Fibroblast of lung (primary cell): ENCODE measurements at regions not wholly inside any gene's neighbourhood (a gene's known extent, or its start where the extent isn't known, plus 50 kb on each side); places are given as distances from the start of the nearest gene placed in this dataset.

Experiments used
- DNase-seq, 2 donors: peaks; one replicate each; pipeline versions ENCODE4 v3.0.0 to v3.0.0-alpha.2; 2010; ENCODE audit warnings: low read depth in 2 of 2
- H2AFZ ChIP-seq: 2 replicates; pipeline ENCODE4 v1.5.1; 2012; ENCODE audit warnings: low read length, control low read depth, inconsistent platforms
- H3K27ac ChIP-seq: 2 replicates; pipeline ENCODE4 v1.5.1; 2011; ENCODE audit warnings: low read length, control low read depth; ENCODE audit not compliant: insufficient read depth
- H3K27me3 ChIP-seq: 2 replicates; pipeline ENCODE4 v1.5.1; 2011; ENCODE audit warnings: mild to moderate bottlenecking, low read length; ENCODE audit not compliant: control insufficient read depth, insufficient read depth
- H3K36me3 ChIP-seq: 2 replicates; pipeline ENCODE4 v1.5.1; 2011; ENCODE audit warnings: low read length; ENCODE audit not compliant: control insufficient read depth, insufficient read depth
- H3K4me1 ChIP-seq: 2 replicates; pipeline ENCODE4 v1.5.1; 2011; ENCODE audit warnings: low read length; ENCODE audit not compliant: control insufficient read depth, insufficient read depth; ENCODE audit errors: extremely low read depth
- H3K4me2 ChIP-seq: 2 replicates; pipeline ENCODE4 v1.5.1; 2011; ENCODE audit warnings: low read length, control low read depth; ENCODE audit not compliant: insufficient read depth; ENCODE audit errors: extremely low read depth
- H3K4me3 ChIP-seq, 4 experiments: fragments of 200-600 bp in 1 of 4; sonication (generic) in 1 of 4; replicated peaks in 1 of 4; 2 replicates each; pipeline ENCODE4 v1.5.1; 2011 to 2016; ENCODE audit warnings: low read length in 4 of 4, low read depth in 3 of 4, mild to moderate bottlenecking in 3 of 4, control low read depth in 2 of 4, inconsistent platforms in 1 of 4, mixed read lengths in 1 of 4; ENCODE audit not compliant: insufficient read depth in 1 of 4; ENCODE audit errors: control extremely low read depth in 1 of 4
- H3K79me2 ChIP-seq: 2 replicates; pipeline ENCODE4 v1.5.1; 2012; ENCODE audit warnings: mild to moderate bottlenecking, low read length, inconsistent platforms; ENCODE audit not compliant: control insufficient read depth, insufficient read depth
- H3K9ac ChIP-seq: 2 replicates; pipeline ENCODE4 v1.5.1; 2011; ENCODE audit warnings: mild to moderate bottlenecking, low read length, control low read depth; ENCODE audit not compliant: insufficient read depth
- H3K9me3 ChIP-seq: 2 replicates; pipeline ENCODE4 v1.5.1; 2012; ENCODE audit warnings: low read depth, low read length; ENCODE audit not compliant: control insufficient read depth, insufficient read depth
- H4K20me1 ChIP-seq: 2 replicates; pipeline ENCODE4 v1.5.1; 2011; ENCODE audit warnings: low read length; ENCODE audit not compliant: control insufficient read depth, insufficient read depth; ENCODE audit errors: extremely low read depth
- CTCF ChIP-seq, 2 donors: IDR thresholded peaks in 1 of 2; conservative IDR thresholded peaks in 1 of 2; 1 replicate in 1 of 2; 2 replicates in 1 of 2; pipeline ENCODE4 v1.5.1; 2011 to 2012; ENCODE audit warnings: low read length in 2 of 2, control low read depth in 1 of 2, inconsistent platforms in 1 of 2, low read depth in 1 of 2, mild to moderate bottlenecking in 1 of 2
- EZH2 ChIP-seq: IDR thresholded peaks from 2 replicates; pipeline ENCODE4 v1.5.1; 2012; ENCODE audit warnings: low read length, control low read depth, mild to moderate bottlenecking; ENCODE audit errors: missing control alignments

GRCh38 chr12:127308148-127308547, 958.8 kb upstream of the TMEM132C start:
- H4K20me1 ChIP-seq, result no peaks in the 10 kb centered on the region
- no peak overlapping the region for H2AFZ ChIP-seq
- H3K79me2 ChIP-seq, result no peaks in the 10 kb centered on the region
- no peaks in the 10 kb centered on the region for H3K9me3 ChIP-seq
- no peak for TF ChIP-seq EZH2
- no peak for TF ChIP-seq CTCF (conservative IDR thresholded peaks at IDR 0.05 in 1 of 2, IDR thresholded peaks at IDR 0.05 in 1 of 2; ENCODE audit: low read depth in 1 of 2, low read length in 2 of 2)
- H3K27ac ChIP-seq, result no peak overlapping the region
- H3K4me1 ChIP-seq, result no peaks in the 10 kb centered on the region
- H3K4me2 ChIP-seq, result no peak overlapping the region
- H3K27me3 ChIP-seq, result no peaks in the 10 kb centered on the region
- DNase-seq, result no peak
- no peak overlapping the region for H3K4me3 ChIP-seq
- H3K36me3 ChIP-seq, result no peaks in the 10 kb centered on the region
- no peak overlapping the region for H3K9ac ChIP-seq

GRCh38 chr12:127310548-127310947, 956.4 kb upstream of the TMEM132C start:
- no peaks in the 10 kb centered on the region for H3K9me3 ChIP-seq
- H3K4me2 ChIP-seq, result no peak overlapping the region
- H3K4me3 ChIP-seq, result no peak overlapping the region
- no peaks in the 10 kb centered on the region for H3K27me3 ChIP-seq
- no peak for DNase-seq
- H3K9ac ChIP-seq, result no peak overlapping the region
- H3K79me2 ChIP-seq, result no peaks in the 10 kb centered on the region
- TF ChIP-seq CTCF (conservative IDR thresholded peaks at IDR 0.05 in 1 of 2, IDR thresholded peaks at IDR 0.05 in 1 of 2; ENCODE audit: low read depth in 1 of 2, low read length in 2 of 2) (no peak), EZH2 (no peak)
- H3K4me1 ChIP-seq, result no peaks in the 10 kb centered on the region
- no peaks in the 10 kb centered on the region for H4K20me1 ChIP-seq
- H3K36me3 ChIP-seq, result no peaks in the 10 kb centered on the region
- H3K27ac ChIP-seq, result no peak overlapping the region
- H2AFZ ChIP-seq, result no peak overlapping the region

GRCh38 chr12:127311720-127312364, 955.1 kb upstream of the TMEM132C start:
- no peaks in the 10 kb centered on the region for H4K20me1 ChIP-seq
- no peaks in the 10 kb centered on the region for H3K4me1 ChIP-seq
- H3K4me3 ChIP-seq, result no peak overlapping the region
- no peak overlapping the region for H3K27ac ChIP-seq
- no peaks in the 10 kb centered on the region for H3K27me3 ChIP-seq
- H3K9me3 ChIP-seq, result no peaks in the 10 kb centered on the region
- DNase-seq, result no peak
- no peak overlapping the region for H3K9ac ChIP-seq
- H3K79me2 ChIP-seq, result no peaks in the 10 kb centered on the region
- no peak overlapping the region for H3K4me2 ChIP-seq
- TF ChIP-seq EZH2, result no peak
- TF ChIP-seq CTCF (conservative IDR thresholded peaks at IDR 0.05 in 1 of 2, IDR thresholded peaks at IDR 0.05 in 1 of 2; ENCODE audit: low read depth in 1 of 2, low read length in 2 of 2), result no peak
- H2AFZ ChIP-seq, result no peak overlapping the region
- no peaks in the 10 kb centered on the region for H3K36me3 ChIP-seq
